Gastroesophageal sphincter (tissue), 3 donors: ENCODE measurements at regions not wholly inside any gene's neighbourhood (a gene's known extent, or its start where the extent isn't known, plus 50 kb on each side); places are given as distances from the start of the nearest gene placed in this dataset.

ENCODE experiments used
- EP300 ChIP-seq: sonication (generic); formaldehyde crosslinking; IDR thresholded peaks from one replicate; pipeline ENCODE4 v1.6.1; 2017; ENCODE audit warnings: antibody characterized with exemption, mild to moderate bottlenecking
- POLR2A ChIP-seq, 2 donors: fragments of 450-650 bp; IDR thresholded peaks; one replicate each; pipeline ENCODE4 v1.6.1; 2017; ENCODE audit warnings: antibody characterized with exemption in 2 of 2, mild to moderate bottlenecking in 2 of 2, moderate library complexity in 1 of 2
- POLR2AphosphoS5 ChIP-seq: sonication (generic); formaldehyde crosslinking; IDR thresholded peaks from one replicate; pipeline ENCODE4 v1.6.1; 2017; ENCODE audit warnings: antibody characterized with exemption
- TF ChIP-seq, protein P1 (sequence below), 4 experiments: fragments of 200-600 bp in 2 of 4; fragments of 450-650 bp in 2 of 4; sonication (generic) in 1 of 4; IDR thresholded peaks; one replicate each; pipeline ENCODE4 v1.5.1; 2017 to 2019; ENCODE audit warnings: antibody characterized with exemption in 4 of 4, mild to moderate bottlenecking in 2 of 4, moderate library complexity in 2 of 4

DNA sequence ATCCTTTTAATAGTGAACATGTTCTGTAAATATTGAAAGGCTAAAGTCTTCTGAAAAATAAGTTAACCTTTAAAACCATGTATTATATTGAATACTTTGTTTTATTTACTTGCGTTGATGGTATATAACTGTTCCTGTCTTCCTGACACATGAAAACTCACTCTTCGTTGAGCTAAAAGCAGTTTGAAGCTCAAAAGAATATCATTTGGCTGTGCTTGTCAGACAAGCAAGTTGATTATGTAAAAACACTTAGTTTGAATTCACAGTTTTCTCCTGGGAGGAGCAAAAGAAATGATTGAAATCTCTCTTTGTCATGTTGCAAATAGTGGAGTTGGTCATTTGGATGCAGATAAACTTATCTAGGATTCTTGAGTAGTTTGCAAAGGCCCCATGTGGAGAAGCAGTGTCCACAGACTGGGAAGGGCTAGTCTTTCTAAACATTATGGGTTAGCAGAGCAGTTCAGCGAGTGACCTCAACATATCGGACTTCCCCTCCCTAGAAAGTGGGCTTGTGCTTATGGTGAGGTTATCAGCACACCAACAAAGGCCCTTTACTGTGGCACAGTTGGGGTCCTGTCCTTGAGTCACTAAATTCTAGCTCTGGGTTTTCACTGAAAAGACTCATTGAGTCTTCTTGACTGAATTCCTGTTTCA, 290.4 kb downstream of the CSNK1G3 start:
- TF ChIP-seq EP300 (no peak), POLR2A (IDR thresholded peaks at IDR 0.05) (no peak), POLR2AphosphoS5 (no peak)
- TF ChIP-seq, protein P1, sequence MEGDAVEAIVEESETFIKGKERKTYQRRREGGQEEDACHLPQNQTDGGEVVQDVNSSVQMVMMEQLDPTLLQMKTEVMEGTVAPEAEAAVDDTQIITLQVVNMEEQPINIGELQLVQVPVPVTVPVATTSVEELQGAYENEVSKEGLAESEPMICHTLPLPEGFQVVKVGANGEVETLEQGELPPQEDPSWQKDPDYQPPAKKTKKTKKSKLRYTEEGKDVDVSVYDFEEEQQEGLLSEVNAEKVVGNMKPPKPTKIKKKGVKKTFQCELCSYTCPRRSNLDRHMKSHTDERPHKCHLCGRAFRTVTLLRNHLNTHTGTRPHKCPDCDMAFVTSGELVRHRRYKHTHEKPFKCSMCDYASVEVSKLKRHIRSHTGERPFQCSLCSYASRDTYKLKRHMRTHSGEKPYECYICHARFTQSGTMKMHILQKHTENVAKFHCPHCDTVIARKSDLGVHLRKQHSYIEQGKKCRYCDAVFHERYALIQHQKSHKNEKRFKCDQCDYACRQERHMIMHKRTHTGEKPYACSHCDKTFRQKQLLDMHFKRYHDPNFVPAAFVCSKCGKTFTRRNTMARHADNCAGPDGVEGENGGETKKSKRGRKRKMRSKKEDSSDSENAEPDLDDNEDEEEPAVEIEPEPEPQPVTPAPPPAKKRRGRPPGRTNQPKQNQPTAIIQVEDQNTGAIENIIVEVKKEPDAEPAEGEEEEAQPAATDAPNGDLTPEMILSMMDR (IDR thresholded peaks at IDR 0.05) = no peak
